GM19240 (cell line): ENCODE measurements at regions not wholly inside any gene's neighbourhood (a gene's known extent, or its start where the extent isn't known, plus 50 kb on each side); places are given as distances from the start of the nearest gene placed in this dataset.
"Not testable (repeated sequence)": the region's sequence is repeated elsewhere in the genome, so short reads cannot be mapped to it uniquely, and the experiment has no call there.

ENCODE experiments used
- DNase-seq: peaks from one replicate; pipeline ENCODE4 v3.0.0; 2011; ENCODE audit warnings: low spot score; ENCODE audit not compliant: insufficient read length

GRCh38 chr3:10657339-10657738 is 152.0 kb upstream of the ATP2B2 start:
- not testable (repeated sequence) for DNase-seq

- DNase-seq, result no peak
Measured at GRCh38 chr3:10665592-10665991, 150.4 kb upstream of the SLC6A11 start.

- no peak for DNase-seq
Measured at GRCh38 chr3:10666621-10667020, 149.4 kb upstream of the SLC6A11 start.

- DNase-seq, result no peak
Measured at GRCh38 chr3:10667269-10667668, 148.8 kb upstream of the SLC6A11 start.

GRCh38 chr3:10667901-10668476 is 148.0 kb upstream of the SLC6A11 start:
- no peak for DNase-seq

GRCh38 chr3:10669490-10670048 is 146.5 kb upstream of the SLC6A11 start:
- no peak for DNase-seq

GRCh38 chr3:10672422-10672821 is 143.6 kb upstream of the SLC6A11 start:
- DNase-seq, result no peak

- DNase-seq, result no peak
Measured at GRCh38 chr3:10674578-10674977, 141.4 kb upstream of the SLC6A11 start.

- DNase-seq, result no peak
Measured at GRCh38 chr3:10676905-10677304, 139.1 kb upstream of the SLC6A11 start.

- no peak for DNase-seq
Measured at GRCh38 chr3:10678796-10679376, 137.1 kb upstream of the SLC6A11 start.

- no peak for DNase-seq
Measured at GRCh38 chr3:10680796-10681195, 135.2 kb upstream of the SLC6A11 start.

- DNase-seq, result no peak
Measured at GRCh38 chr3:10682692-10683091, 133.3 kb upstream of the SLC6A11 start.

GRCh38 chr3:10683106-10683505 is 132.9 kb upstream of the SLC6A11 start:
- DNase-seq, result no peak

- no peak for DNase-seq
Measured at GRCh38 chr3:10688126-10688525, 127.9 kb upstream of the SLC6A11 start.

GRCh38 chr3:10688548-10689172 is 127.4 kb upstream of the SLC6A11 start:
- DNase-seq, result no peak

- no peak for DNase-seq
Measured at GRCh38 chr3:10692039-10692622, 123.9 kb upstream of the SLC6A11 start.

GRCh38 chr3:10693457-10693856 is 122.6 kb upstream of the SLC6A11 start:
- no peak for DNase-seq

GRCh38 chr3:10694179-10694578 is 121.8 kb upstream of the SLC6A11 start:
- no peak for DNase-seq

GRCh38 chr3:10695186-10695585 is 120.8 kb upstream of the SLC6A11 start:
- DNase-seq, result not testable (repeated sequence)

- no peak for DNase-seq
Measured at GRCh38 chr3:10695595-10696285, 120.3 kb upstream of the SLC6A11 start.

GRCh38 chr3:10697918-10698317 is 118.1 kb upstream of the SLC6A11 start:
- DNase-seq, result no peak

GRCh38 chr3:10700821-10701220 is 115.2 kb upstream of the SLC6A11 start:
- no peak for DNase-seq
